GM21381 (cell line): ENCODE measurements at regions not wholly inside any gene's neighbourhood (a gene's known extent, or its start where the extent isn't known, plus 50 kb on each side); places are given as distances from the start of the nearest gene placed in this dataset.
"Not testable (repeated sequence)": the region's sequence is repeated elsewhere in the genome, so short reads cannot be mapped to it uniquely, and the experiment has no call there.

ENCODE experiments used
- ATAC-seq: cut with Tn5 transposase; IDR thresholded peaks from one replicate; pipeline ENCODE4 v1.9.1; 2021; ENCODE audit warnings: mild to moderate bottlenecking, moderate library complexity; ENCODE audit not compliant: unreplicated experiment

DNA sequence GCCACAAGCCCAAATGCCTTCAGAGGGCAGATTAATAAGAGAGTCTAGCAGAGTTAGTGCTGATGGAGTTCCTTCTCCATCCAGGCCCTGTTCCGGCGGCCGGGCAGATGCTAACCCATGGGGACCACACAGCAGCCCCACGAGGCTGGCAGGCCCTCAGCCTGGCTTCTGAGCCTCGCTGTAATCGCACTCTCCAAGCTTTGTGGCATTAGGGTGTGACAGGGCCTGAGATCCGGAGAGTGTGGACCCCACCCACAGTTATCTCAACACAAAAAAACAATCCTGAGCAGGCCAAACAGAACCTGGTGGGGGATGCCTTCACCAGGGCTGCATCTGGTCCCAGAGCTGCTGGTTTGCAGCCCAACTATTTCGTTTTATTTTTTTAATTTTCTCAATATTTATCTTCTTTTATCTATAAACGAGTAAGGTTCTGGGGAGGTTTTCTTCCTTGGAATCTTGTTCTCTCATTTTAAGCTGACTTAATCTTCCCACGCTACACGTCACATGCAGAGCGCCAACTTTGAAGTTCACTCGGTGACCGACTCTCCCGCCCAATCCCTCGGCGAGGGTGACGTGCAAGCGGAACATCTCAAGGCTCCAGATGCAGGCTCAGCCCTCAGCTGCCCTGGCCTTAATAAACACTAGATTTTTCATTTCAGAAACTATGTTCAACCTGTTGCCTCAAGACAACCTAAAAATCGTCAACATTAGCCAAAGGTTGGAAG, 372.4 kb downstream of the BCL2L11 start:
- ATAC-seq: not testable (repeated sequence)

- peak; percentile 71 for ATAC-seq
Observed at GRCh38 chr2:111493720-111494078, 373.0 kb downstream of the BCL2L11 start.

DNA sequence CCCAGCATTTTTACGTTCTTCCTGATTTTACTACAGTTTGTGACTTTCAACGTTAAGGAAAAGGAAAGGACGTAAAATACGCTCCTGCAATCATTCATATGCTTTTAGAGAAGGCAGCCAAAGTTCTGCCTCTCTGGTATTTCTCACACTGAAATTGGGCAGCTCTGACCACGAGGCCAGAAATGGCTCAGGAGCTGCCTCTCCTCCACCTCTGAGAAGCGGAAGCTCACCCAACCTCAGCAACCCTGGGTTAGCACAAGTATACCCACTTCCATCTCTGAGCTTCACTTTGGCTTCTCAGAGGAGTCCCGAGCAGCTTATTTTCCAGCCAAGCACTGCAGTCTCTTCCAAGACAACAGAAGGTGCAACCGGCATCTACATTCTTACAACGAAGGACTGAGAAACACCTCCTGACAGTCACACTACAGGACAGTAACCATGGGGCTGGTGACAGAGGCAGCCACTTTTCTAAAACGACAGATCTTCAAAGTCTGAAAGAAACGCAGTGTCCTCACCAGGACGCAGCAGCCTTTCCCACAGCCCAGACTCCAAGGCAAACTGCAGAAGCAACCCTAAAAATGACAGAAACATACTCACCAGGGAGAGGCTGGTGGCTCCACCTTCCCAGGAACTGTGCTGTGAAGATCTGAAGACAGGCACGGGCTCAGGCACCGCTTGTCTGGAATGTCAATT, 373.7 kb downstream of the BCL2L11 start:
- peak; percentile 42 for ATAC-seq

DNA sequence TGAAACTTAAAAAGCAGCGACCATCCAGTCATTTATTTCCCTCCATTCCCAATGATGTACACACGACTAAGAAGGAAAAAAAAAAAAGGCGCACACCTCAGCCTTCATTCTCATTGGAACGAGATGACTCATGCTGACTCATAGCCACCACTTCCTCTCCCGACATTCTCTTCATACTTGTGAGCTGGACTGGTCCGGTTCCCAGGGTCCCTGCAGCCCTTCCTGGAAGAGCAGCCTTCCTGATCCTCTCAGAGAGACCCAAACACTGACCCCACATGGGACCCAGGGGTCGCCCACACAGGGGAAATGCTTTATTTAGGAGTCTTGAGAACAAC, 374.2 kb downstream of the BCL2L11 start:
- ATAC-seq: peak; percentile 46

GRCh38 chr2:111495636-111496035, 374.9 kb downstream of the BCL2L11 start:
- not testable (repeated sequence) for ATAC-seq

DNA sequence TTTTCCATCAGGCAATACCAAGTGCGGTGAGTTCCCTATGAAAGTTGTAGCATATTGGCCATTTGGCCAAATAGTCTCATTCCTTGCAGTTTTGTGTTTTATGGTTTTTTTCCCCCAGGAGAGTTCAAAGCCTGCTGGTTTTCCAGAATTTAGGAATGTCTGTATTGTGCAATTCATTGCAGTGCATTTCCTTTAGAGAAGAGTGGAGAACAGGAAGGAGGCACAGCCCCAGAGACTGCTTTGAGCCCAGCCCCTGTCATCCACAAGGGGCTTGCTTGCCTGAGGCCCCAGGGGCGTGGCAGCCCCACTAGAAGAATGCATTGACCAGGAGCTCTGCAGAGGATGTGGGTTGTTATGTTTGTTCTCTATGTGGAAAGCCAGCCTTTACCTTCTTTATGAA, 375.5 kb downstream of the BCL2L11 start:
- ATAC-seq: not testable (repeated sequence)

GRCh38 chr2:111496860-111497259, 376.1 kb downstream of the BCL2L11 start:
- ATAC-seq: not testable (repeated sequence)

GRCh38 chr2:111497270-111497669, 376.6 kb downstream of the BCL2L11 start:
- not testable (repeated sequence) for ATAC-seq

GRCh38 chr2:111500536-111501062, 379.9 kb downstream of the BCL2L11 start:
- ATAC-seq: not testable (repeated sequence)

DNA sequence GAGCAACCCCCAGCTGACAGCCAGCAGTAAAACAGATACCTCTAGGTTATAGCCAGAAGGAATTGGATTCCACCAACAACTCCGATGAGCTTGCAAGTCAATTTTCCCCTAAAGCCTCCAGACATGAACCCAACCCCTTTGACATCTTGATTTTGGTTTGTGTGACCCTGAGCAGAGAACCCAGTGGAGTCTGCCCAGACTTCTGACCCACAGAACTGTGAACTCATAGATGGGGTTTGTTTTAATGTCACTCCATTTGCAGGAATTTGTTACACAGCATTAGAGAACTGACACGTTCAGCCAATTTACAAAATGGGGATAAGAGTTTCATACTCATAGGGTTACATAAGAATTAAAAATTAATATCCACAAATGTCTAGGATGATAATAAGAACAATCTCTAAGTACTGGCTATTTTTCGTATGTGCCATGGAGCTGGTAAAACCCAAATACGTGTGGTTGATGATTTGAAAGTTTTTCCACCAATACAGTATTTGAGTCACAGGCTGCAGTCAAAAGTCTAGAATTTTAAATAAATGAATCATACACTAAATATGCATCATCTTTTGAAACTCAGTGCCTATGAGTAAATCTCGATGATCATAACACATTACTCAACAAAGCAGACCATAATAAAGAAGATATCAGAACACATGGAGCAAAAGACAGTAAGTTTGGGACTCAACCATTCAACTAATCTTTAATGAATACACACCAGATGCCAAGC, 380.0 kb downstream of the ANAPC1 start:
- ATAC-seq: not testable (repeated sequence)

DNA sequence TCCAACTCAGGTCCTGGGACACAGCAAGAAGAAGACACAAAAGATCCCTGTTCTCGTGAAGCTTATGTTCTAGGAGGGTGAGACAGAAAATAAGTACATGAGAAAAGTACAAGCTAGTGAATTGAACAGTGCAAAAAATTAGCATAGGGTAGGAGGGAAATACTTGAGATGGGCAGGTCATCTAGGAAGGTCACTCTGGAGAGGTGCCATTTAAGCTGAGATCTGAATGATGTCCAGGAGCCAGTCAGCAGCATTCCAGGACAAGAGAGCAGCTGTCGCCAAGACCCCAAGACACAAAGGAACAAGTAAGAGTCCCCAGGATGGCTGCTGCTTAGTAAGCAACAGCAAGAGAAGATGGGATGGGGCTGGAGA, 379.4 kb downstream of the ANAPC1 start:
- not testable (repeated sequence) for ATAC-seq

DNA sequence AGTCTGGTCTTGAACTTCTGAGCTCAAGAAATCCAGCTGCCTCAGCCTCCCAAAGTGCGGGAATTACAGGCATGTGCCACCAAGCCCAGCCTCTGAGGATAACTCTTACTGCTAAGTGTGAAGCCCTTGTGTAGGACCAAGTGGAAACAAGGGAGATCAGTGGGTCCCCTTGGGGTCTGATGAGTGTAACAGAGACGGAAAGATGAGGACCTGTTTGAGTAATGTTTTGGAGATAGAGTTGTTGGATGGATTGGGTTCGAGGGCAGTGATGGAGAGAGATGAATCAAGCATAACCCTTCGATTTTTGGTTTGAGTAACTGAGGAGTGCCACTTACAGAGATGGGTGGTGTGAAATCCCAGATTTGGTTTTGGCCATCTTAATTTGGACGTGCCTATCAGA, 378.7 kb downstream of the ANAPC1 start:
- not testable (repeated sequence) for ATAC-seq

GRCh38 chr2:111506936-111507335, 377.1 kb downstream of the ANAPC1 start:
- peak; percentile 99 for ATAC-seq

DNA sequence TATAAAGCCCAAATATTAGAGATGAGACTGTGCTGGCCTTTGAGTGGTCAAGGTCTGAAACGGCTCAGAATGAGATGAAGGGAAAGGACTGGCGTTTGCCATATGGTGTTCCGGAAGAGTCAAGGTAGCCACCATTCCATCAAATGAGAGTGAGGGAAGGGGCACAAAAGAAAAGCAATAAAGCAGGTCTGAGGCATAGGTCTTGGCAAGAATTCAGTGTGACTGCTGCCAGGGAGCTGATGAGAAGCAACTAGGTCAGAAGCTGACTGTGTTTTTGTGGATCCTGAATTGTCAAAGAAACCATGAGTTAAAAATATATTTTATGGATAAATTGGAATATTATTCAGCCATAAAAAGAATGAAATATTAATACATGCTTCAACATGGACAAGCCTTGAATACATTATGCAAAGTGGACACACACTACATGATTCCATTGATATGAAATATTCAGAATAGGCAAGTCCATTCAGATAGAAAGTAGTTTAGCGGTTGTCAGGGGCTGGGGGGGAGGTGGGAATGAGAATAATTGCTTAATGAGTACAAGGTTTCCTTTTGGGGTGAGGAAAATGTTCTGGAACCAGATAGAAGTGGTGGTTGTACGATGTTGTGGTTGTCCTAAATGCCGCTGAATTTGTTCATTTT, 374.6 kb downstream of the ANAPC1 start:
- ATAC-seq: not testable (repeated sequence)

- ATAC-seq: not testable (repeated sequence)
Observed at GRCh38 chr2:111510384-111510783, 373.6 kb downstream of the ANAPC1 start.

- ATAC-seq: not testable (repeated sequence)
Observed at GRCh38 chr2:111511062-111511461, 372.9 kb downstream of the ANAPC1 start.

- ATAC-seq: not testable (repeated sequence)
Observed at GRCh38 chr2:111512378-111512777, 371.6 kb downstream of the ANAPC1 start.

DNA sequence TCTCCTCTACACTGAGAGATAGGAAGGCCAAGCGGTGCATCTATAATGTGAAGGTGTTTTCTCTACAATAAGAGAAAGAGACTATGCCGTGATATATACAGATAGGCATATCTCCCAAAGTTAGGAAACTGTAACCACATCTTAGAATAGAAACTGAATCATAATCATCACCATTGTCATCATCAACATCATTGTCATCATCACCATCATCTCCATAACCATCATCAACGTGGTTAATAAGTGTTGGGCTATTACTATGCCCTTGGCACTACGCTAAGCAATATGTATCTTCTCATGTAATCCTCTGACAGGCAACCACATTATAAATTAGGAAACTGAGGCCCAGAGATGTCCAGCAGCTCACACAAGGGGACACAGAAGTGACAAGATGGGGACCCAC, 369.9 kb downstream of the ANAPC1 start:
- not testable (repeated sequence) for ATAC-seq

DNA sequence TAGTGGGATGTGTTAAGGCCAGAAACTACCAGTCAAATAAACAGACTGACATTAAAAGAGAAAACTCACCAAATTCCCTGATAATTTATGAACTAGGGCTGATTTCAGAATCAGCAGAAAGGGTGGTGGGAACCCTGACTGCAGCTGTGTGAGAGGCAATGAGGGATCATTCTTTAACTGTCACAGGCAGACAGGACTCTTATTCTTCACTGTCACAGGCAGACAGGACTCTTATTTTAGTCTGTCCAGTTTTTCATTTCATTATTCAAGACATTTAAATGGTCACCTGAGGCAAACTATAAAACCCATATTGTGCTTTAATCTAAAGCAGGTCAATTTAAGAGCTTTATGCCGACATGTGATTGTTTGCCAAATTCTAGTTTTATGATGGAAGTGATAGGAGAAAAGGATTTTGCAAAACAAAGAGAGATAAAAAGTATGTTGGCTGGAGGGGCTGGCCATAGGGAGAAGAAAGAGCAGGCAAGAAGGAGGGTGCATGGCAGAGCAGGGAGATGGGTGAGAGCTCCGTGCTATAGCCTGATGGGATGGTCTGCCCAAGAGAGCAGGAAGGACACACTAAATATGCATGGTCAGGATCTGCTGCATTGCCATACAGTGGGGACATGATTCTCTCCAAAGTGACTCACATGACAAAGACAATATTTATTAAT, 366.8 kb downstream of the ANAPC1 start:
- ATAC-seq: not testable (repeated sequence)

- not testable (repeated sequence) for ATAC-seq
Observed at GRCh38 chr2:111517721-111518053, 366.3 kb downstream of the ANAPC1 start.

DNA sequence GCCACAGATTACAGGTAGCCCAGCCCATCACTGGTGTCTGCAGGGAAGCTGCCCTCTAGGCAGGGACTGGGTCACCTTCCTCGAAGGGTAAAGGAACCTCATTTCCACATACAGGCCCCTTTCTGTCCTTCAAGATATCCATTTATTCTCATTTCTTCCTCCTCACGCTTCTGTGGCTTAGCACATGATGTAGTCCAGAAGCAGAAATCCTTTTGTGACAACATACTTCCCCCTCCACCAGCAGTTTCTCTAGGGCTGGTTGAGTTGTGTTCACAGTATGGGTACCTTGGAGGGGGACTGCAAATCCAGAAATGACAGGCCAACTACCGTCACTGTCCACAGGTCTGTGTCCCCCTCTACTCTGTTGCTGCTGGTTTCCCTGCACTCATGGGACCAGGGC, 364.9 kb downstream of the ANAPC1 start:
- ATAC-seq: no peak
